ENCODE measurements at regions not wholly inside any gene's neighbourhood (a gene's known extent, or its start where the extent isn't known, plus 50 kb on each side); places are given as distances from the start of the nearest gene placed in this dataset.

DNA sequence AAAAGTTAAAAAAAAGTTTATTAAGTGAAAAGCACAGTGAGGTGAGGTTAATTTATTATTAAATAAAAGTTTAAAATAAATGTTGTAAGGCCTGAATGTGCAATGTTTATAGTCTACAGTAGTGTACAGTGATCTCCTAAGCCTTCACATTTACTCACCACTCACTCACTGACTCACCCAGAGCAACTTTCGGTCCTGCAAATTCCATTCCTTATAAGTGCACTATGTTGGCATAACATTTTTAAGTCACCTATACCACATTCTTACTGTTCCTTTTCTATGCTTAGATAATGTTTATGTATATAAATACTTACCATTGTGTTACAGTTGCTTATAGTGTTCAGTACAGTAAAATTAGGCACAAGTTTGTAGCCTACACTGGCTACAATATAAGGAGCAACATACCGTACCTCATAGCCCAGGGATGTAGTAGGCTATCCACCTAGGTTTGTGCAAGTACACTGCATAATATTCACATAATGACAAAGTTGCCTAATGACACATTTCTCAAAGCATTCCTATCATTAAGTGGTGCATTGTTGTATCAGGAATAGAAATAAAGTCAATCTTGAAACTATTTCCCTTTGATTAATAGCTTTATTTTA is 426.5 kb upstream of the BRINP3 start:
- no peak for TF ChIP-seq POLR2A (IDR thresholded peaks at IDR 0.05)
- TF ChIP-seq CTCF (IDR thresholded peaks at IDR 0.05) = no peak
- intact Hi-C loops (cut with DNase I) = no loop called here
- ATAC-seq = no peak
- DNase-seq = no peak
- no peak overlapping the region for H3K4me3 ChIP-seq
- no peaks in the 10 kb centered on the region for H3K27me3 ChIP-seq
- no peaks in the 10 kb centered on the region for H3K4me1 ChIP-seq
- H3K36me3 ChIP-seq = no peaks in the 10 kb centered on the region
- H3K9me3 ChIP-seq = no peaks in the 10 kb centered on the region
- WGBS (ENCODE audit: insufficient coverage, low coverage, low lambda C conversion rate, missing lambda C conversion rate) = 68% methylated on average over 2 of the region's 2 CpGs
- H3K27ac ChIP-seq = no peak overlapping the region

DNA sequence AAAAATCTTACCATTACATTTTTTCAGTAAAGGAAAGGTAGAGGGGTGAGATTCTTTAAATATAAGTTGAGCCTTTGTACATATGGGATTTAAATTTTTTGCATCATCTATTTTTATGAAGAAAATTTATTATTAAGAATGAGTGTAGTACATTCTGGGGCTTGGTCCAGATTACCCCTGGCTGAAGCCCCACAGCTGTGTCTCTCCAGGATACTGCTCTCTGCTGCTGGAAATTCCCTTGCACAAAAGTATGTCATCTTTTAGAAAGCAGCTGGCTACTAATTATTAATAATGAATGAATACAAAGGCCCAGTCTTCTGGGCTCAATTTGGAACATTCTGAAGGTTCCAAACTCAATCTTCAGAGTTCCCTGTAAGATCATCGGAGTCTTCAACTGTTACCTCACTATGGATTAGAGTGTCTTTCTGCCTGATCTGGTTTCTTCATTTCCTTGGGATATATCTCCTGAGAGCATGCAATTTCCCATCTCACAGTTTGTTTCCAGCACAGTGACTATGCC is 428.6 kb upstream of the BRINP3 start:
- ATAC-seq (no peak), DNase-seq (no peak)
- Histone ChIP-seq H3K4me1 (no peaks in the 10 kb centered on the region), H3K4me3 (no peak overlapping the region), H3K27ac (no peak overlapping the region), H3K27me3 (no peaks in the 10 kb centered on the region), H3K36me3 (no peaks in the 10 kb centered on the region), H3K9me3 (no peaks in the 10 kb centered on the region)
- WGBS (ENCODE audit: insufficient coverage, low coverage, low lambda C conversion rate, missing lambda C conversion rate) = 58% methylated on average over 1 of the region's 1 CpG
- intact Hi-C loops (cut with DNase I) = no loop called here
- no peak for TF ChIP-seq POLR2A (IDR thresholded peaks at IDR 0.05)
- TF ChIP-seq CTCF (IDR thresholded peaks at IDR 0.05) = no peak

DNA sequence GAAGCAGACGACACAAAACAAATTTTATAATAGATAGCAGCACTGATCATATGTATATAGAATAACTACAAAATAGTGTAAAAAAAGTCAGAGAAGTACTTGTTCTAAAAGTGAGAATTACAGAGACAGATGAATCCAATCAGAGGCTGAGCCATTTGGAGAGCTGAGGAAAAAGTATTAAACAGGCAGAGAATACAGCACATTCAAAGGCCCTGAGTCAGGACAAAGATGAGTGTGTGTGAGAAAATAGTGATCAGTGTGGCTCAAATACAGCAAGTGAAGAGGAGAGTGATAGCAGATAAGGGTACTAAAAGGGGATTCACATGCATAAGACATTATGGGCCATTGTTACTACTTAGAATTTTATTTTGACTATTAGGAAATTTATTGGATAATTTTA is 430.6 kb upstream of the BRINP3 start:
- TF ChIP-seq POLR2A (IDR thresholded peaks at IDR 0.05) = no peak
- no peak for TF ChIP-seq CTCF (IDR thresholded peaks at IDR 0.05)
- ATAC-seq = no peak
- WGBS (ENCODE audit: insufficient coverage, low coverage, low lambda C conversion rate, missing lambda C conversion rate) = 61% methylated on average over 1 of the region's 1 CpG
- Histone ChIP-seq H3K9me3 (no peaks in the 10 kb centered on the region), H3K4me3 (no peak overlapping the region), H3K27me3 (no peaks in the 10 kb centered on the region), H3K36me3 (no peaks in the 10 kb centered on the region), H3K27ac (no peak overlapping the region), H3K4me1 (no peaks in the 10 kb centered on the region)
- no peak for DNase-seq
- intact Hi-C loops (cut with DNase I) = no loop called here

GRCh38 chr1:190908691-190909090 is 431.0 kb upstream of the BRINP3 start:
- ATAC-seq (no peak), DNase-seq (no peak)
- Histone ChIP-seq H3K9me3 (no peaks in the 10 kb centered on the region), H3K36me3 (no peaks in the 10 kb centered on the region), H3K4me3 (no peak overlapping the region), H3K27ac (no peak overlapping the region), H3K4me1 (no peaks in the 10 kb centered on the region), H3K27me3 (no peaks in the 10 kb centered on the region)
- intact Hi-C loops (cut with DNase I) = no loop called here
- TF ChIP-seq CTCF (IDR thresholded peaks at IDR 0.05) (no peak), POLR2A (IDR thresholded peaks at IDR 0.05) (no peak)

DNA sequence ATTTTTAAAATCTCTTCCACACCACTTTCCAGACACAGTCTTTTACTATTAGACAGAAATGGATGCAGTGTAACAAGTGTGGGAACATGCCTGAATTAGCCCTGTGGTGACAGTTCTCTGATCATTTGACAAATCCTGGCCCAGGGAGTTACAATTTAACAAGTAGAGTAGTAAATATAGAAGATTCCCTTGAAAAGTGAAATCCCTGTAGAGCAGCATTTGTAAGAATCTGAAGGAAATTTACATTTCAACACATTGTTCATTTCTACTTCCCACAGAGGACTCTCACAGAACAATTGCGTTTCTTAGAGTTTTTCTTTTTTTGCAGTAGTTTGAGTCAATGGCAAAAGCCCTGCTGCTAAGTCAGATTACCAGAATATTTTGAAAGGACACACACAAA is 458.3 kb upstream of the BRINP3 start:
- no peak overlapping the region for H3K27ac ChIP-seq
- no peaks in the 10 kb centered on the region for H3K27me3 ChIP-seq
- no peaks in the 10 kb centered on the region for H3K9me3 ChIP-seq
- no peak for TF ChIP-seq CTCF (IDR thresholded peaks at IDR 0.05)
- TF ChIP-seq POLR2A (IDR thresholded peaks at IDR 0.05) = no peak
- H3K4me1 ChIP-seq = no peaks in the 10 kb centered on the region
- H3K4me3 ChIP-seq = no peak overlapping the region
- no peak for ATAC-seq
- WGBS (ENCODE audit: insufficient coverage, low coverage, low lambda C conversion rate, missing lambda C conversion rate) = 26% methylated on average over 1 of the region's 1 CpG
- no peak for DNase-seq
- intact Hi-C loops (cut with DNase I) = no loop called here
- H3K36me3 ChIP-seq = no peaks in the 10 kb centered on the region
